HepG2 (cell line): ENCODE measurements at regions not wholly inside any gene's neighbourhood (a gene's known extent, or its start where the extent isn't known, plus 50 kb on each side); places are given as distances from the start of the nearest gene placed in this dataset.
A peak's percentile ranks its signal among the peaks of the same experiment; 100 is the strongest.

Experiments
- EP300 ChIP-seq, 3 experiments: sonication (generic) in 1 of 3; formaldehyde crosslinking in 1 of 3; IDR thresholded peaks; 2 replicates each; pipeline versions ENCODE4 v1.5.1 to v1.6.1; 2011 to 2020; ENCODE audit warnings: low read depth in 2 of 3, low read length in 2 of 3, borderline replicate concordance in 1 of 3, improper control_type of control experiment in 1 of 3, mild to moderate bottlenecking in 1 of 3, missing genetic modification reagents in 1 of 3, moderate library complexity in 1 of 3
- FOSL2 ChIP-seq: sonication (generic); formaldehyde crosslinking; IDR thresholded peaks from 2 replicates; pipeline ENCODE4 v1.4.0; 2020; ENCODE audit warnings: missing genetic modification reagents
- IRF1 ChIP-seq: sonication (generic); formaldehyde crosslinking; IDR thresholded peaks from 2 replicates; pipeline ENCODE4 v1.4.0; 2020; ENCODE audit warnings: low read depth, mild to moderate bottlenecking, missing genetic modification reagents
- MED13 ChIP-seq: sonication (generic); formaldehyde crosslinking; IDR thresholded peaks from 2 replicates; pipeline ENCODE4 v1.5.0; 2020; ENCODE audit warnings: missing genetic modification reagents
- MLX ChIP-seq: IDR thresholded peaks from 2 replicates; pipeline ENCODE4 v1.6.1; 2016
- NFATC3 ChIP-seq: sonication (generic); formaldehyde crosslinking; IDR thresholded peaks from 2 replicates; pipeline ENCODE4 v1.5.1; 2020; ENCODE audit warnings: mild to moderate bottlenecking, missing genetic modification reagents
- TRIM22 ChIP-seq: fragments of 450-650 bp; IDR thresholded peaks from 2 replicates; pipeline ENCODE4 v1.6.1; 2017
- ZNF142 ChIP-seq: sonication (generic); formaldehyde crosslinking; IDR thresholded peaks from 2 replicates; pipeline ENCODE4 v1.4.0; 2020; ENCODE audit warnings: missing genetic modification reagents
- ZNF280D ChIP-seq: sonication (generic); formaldehyde crosslinking; IDR thresholded peaks from 2 replicates; pipeline ENCODE4 v1.5.1; 2020; ENCODE audit warnings: mild to moderate bottlenecking, missing genetic modification reagents
- ZNF362 ChIP-seq: sonication (generic); formaldehyde crosslinking; IDR thresholded peaks from 2 replicates; pipeline ENCODE4 v1.4.0; 2020; ENCODE audit warnings: missing genetic modification reagents, mild to moderate bottlenecking, borderline replicate concordance
- ZNF543 ChIP-seq: sonication (generic); formaldehyde crosslinking; IDR thresholded peaks from 2 replicates; pipeline ENCODE4 v1.4.0; 2020; ENCODE audit warnings: mild to moderate bottlenecking, missing genetic modification reagents
- ZNF639 ChIP-seq: conservative IDR thresholded peaks from 2 replicates; pipeline ENCODE4 v1.6.1; 2018; ENCODE audit warnings: missing genetic modification reagents

GRCh38 chr14:89540009-89540829 is 123.2 kb upstream of the FOXN3 start (continued):
- no peak for TF ChIP-seq NFATC3 (CRISPR knock-in tag)
- TF ChIP-seq EP300 (IDR thresholded peaks at IDR 0.05; ENCODE audit: low read depth in 2 of 2, low read length in 2 of 2) = peak in 1 of 2 experiments; percentile 87; a peak in 2 of 4 replicates
- TF ChIP-seq EP300 (CRISPR knock-in tag; IDR thresholded peaks at IDR 0.05; ENCODE audit: borderline replicate concordance) = peak; percentile 77; the same call in 1 of the 2 replicates
- no peak for TF ChIP-seq ZNF543 (CRISPR knock-in tag)
- no peak for TF ChIP-seq MLX
- TF ChIP-seq ZNF362 (CRISPR knock-in tag) = peak; percentile 55; the same call in 1 of the 2 replicates
- no peak for TF ChIP-seq IRF1 (CRISPR knock-in tag)
- TF ChIP-seq FOSL2 (CRISPR knock-in tag) = peak; percentile 79
- TF ChIP-seq ZNF142 = no peak
- TF ChIP-seq TRIM22 = no peak
- TF ChIP-seq ZNF639 (CRISPR knock-in tag) = no peak
- TF ChIP-seq ZNF280D = peak; percentile 46; the same call in 1 of the 2 replicates
- no peak for TF ChIP-seq MED13
